T1000 (cell line): ENCODE measurements at regions not wholly inside any gene's neighbourhood (a gene's known extent, or its start where the extent isn't known, plus 50 kb on each side); places are given as distances from the start of the nearest gene placed in this dataset.
"Not testable (repeated sequence)": the region's sequence is repeated elsewhere in the genome, so short reads cannot be mapped to it uniquely, and the experiment has no call there.

Experiments used
- DNase-seq: peaks from one replicate; lab custom pipeline; 2025; ENCODE audit warnings: mixed read lengths; lab: John Stamatoyannopoulos, UW

DNA sequence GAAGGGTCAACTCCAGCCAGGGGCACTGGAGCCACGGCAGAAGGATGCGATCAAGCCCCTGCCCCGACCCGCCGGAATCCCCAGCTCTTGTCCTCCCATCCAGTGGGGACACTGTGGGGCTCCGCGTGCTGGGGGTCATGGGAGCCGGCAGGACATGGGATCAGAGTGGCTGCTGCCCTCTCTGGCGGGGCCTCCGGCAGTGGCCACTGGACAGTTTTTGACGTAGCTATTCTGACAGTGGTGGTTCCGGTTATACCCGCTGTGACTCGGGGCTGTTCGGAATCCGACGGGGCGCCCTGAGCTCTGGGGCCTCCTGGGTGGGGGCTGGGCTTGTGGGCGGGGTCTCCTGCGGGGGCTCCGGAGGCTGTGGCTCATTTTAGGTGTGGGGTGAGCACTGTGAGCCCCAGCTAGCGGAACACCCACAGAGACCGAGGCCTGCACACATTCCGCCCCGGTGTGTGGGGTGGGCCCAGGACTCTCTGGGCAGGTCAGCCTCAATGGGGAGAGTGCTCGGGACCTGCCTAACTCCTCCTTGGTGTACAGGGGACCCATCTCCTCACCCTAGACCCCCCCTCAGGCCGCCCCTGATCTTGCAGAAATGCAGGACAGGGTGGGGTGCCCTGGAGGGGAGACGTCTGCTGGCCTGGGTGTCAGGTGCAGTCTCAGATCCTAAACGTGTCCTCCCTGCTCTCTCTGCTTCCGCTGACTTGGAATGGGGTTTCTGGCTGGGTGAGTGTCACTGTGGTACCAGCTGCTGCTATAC, 374.2 kb downstream of the TMEM121 start:
- no peak for DNase-seq

DNA sequence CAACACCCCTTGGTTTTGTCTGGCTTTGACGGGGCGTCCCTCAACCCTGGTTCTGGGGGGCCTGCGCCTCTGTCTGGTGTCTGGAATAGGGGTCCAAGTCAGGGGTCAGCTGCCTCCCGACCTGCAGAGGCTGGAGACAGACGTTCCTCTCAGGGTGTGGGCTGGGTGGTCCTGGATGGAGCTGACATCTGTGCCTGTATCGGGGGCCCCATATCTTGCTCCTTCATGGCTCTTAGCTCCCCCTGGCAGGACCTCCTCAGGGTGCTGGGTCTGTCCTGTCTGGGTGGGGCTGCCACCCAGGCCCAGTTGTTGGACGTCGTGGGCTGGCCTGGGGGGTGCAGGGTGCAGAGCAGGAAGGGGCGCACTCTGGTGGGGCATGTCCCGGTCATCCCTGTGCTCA, 374.8 kb downstream of the TMEM121 start:
- DNase-seq, result no peak

DNA sequence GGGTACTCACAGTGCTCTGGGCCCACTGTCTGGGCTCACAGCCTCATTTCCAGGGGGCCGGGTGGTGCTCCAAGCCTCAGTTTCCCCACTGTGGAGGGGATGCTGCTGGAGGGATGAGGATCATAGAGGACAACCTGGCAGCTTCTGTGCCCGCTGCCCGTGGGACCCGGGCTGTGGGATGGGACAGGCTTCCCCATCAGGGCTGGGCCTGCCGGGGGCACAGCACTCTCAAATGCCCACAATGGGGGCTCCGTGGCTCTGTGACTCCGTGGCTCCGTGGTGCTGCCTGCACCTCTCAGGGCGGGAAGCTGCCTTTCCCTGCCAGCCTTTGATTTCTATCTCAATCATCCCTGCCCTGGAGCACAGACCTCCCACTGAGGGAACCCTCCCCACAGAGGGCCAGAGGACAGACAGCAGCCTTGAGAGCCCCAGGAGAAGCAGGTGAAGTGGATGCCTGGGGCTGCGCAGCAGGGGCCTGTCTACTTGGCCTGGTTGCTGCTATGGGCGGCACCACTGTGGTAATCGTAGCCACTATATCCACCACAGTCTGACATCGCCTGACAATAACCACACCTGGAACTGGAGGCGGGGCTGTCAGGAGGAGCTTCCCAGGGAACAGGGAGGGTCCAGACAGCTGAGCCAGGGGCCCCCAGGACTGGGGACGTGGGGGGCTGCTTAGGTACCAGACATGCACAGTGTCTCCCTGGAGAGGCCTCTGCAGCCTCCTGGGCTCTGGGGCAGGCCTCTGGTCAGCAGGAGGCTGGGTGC, 375.9 kb downstream of the TMEM121 start:
- no peak for DNase-seq

DNA sequence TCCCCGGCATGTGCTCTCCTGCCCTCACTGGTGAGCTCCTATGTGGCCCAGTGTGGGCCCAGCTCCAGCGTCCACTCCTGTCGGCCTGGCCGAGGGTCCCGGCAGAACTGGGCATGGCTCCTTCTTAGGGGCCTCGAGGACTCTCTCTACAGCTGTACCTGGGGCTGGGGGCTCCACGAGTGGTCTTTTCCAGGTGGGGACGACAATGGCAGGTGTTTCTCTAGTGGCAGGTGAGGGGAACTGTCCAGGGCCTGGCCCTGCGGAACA, 376.4 kb downstream of the TMEM121 start:
- DNase-seq, result not testable (repeated sequence)

DNA sequence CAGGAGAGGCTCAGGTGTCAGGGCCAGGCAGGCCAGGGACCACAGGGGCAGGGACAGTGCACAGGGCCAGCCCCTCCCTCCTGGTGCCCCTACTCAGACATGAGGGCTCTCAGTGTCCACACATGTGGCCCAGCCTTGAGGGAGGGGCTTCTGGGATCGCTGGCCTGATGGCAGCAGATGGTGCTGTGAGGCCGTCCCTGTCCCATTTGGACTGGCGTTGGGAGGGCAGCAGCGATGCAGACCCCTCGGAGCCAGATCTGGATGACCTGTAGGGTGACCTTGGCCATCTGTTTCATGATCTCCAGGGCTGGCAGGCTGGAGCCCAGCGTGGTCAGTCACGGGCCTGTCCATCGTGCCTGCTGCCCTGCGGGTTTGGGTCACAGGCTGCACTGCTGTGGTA, 377.6 kb downstream of the TMEM121 start:
- no peak for DNase-seq

DNA sequence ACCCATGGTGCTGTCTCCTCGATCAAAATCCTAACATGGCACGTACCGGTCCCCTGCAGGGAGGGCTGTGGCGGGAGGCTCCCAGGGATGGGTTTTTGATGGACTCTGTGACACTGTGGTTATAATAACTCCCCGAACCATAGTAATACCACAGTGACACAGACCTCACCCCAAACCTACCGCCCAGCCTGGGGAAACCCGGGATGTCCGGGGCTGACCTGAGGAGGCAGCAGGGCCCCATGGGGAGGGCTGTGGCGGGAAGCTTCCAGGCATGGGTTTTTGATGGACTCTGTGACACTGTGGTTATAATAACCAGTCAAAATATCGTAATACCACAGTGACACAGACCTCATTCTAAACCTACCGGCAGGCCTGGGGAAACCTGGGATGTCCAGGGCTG, 378.0 kb downstream of the TMEM121 start:
- DNase-seq, result no peak

DNA sequence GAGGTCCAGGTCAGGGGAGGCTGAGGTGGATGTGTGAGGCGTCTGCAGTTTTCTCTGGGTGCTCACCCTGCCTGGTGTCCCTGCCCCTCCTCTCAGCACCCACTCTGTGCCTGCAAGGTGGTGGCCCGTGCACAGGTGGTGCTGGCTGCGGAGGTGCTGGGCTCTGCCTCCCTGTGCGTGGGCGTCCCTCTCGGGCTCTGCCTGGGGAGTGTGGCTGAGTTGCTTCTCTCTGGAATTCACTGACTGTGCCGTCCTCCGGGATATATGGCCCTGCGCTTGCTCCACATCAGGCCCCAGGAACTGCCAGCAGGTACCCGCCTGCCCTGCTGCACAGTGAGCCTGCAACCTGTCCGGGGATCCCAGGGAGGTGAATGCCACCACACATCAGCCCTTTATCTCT, 379.1 kb downstream of the TMEM121 start:
- DNase-seq, result no peak

DNA sequence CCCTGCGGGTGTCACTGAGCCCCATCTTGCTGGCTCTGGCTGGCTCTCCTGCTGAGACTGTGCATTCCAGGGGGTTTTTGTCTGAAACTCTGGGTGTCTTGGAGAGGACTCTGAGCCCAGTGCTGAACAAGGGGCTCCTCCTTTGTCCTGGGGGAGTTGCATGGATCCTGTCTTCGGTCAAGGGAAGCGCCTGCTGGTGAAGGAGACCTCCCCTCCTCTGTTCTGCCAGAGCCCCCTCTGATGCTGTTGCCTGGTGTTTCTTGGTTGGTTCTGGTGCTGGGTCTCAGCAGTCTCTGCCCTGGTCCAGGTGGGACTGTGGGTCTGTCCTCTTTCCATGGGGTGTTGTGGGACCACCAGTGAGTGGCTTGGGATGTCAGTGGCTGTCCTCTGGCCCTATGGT, 380.9 kb downstream of the TMEM121 start:
- DNase-seq, result no peak

DNA sequence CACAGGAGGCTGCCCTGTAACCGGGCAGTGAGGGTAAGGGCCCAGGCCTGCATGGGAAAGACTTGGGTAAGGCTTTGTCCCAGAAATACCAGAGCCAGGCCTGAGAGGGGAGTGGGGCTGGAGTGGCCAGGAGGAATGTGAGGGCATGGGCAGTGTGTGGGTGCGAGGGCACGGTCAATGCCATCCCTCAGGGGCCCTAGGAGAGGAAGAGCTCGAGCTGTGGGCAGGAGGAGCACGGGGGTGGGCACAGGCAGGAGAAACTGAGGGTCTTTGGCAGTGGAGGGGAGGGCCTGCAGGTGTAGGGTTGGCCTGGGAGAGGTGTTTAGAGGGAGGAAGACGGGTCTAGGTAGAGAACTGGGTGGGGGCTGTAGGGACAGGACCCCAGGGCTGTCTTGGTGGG, 381.6 kb downstream of the TMEM121 start:
- DNase-seq, result no peak

DNA sequence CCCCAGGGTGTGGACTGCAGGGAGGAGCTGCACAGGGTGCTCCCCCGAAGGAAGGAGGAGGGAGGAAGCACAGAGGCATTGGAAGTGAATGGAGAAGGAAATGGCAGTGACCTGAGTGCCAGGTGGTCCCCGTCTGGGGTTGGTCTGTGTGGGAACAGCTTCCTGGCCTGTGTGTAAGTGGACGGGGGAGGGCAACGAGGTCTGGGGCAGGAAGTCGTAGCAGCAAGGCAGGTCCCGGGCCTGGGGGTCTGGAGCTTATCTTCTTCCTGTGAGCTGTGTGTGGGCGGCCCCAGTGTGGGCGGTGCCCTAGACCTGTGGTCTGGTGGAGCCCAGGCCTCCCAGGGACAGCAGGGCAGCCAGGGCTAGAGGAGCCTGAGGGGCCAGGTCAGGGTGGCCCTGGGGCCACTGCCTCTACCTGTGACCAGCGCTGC, 382.1 kb downstream of the TMEM121 start:
- no peak for DNase-seq

DNA sequence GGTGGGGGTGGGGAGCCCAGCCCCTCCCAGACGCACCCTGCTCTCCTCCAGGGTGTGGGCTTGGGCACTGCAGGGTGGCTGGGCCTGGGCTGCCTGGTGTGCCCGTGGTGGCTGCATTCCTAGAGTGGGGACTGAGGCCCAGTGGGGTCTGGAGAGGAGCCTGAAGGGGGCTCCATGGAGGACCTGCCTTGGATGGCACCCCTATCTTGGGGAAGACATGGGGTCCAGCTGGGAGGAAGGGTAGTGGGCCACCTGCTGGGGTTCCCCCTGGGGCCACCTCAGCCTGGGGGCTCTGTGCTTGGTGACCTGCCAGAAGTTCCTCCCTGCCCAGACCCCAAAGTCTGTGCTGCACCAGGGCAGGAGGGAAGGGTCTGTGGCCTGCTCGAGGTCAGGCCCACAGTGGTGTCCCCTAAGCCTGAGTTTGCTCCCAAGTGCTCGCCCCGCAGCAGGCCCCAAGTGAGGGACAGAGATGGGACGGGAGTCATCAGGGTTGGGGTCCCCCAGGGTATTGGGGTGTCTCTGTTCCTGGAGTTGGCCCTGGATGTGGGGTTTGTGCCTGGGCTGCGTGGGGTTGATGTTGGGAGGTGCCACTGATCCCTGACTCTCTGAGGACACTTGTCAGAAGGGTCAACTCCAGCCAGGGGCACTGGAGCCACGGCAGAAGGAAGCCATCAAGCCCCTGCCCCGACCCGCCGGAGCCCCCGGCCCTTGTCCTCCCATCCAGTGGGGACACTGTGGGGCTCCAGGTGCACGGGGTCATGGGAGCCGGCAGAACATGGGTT, 382.9 kb downstream of the TMEM121 start:
- no peak for DNase-seq

DNA sequence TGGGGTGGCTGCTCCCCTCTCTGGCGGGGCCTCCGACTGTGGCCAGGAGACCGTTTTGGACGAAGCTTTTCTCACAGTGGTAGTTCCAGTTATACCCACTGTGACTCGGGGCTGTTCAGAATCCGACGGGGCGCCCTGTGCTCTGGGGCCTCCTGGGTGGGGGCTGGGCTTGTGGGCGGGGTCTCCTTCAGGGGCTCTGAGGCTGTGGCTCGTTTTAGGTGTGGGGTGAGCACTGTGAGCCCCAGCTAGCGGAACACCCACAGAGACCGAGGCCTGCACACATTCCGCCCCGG, 383.4 kb downstream of the TMEM121 start:
- not testable (repeated sequence) for DNase-seq

DNA sequence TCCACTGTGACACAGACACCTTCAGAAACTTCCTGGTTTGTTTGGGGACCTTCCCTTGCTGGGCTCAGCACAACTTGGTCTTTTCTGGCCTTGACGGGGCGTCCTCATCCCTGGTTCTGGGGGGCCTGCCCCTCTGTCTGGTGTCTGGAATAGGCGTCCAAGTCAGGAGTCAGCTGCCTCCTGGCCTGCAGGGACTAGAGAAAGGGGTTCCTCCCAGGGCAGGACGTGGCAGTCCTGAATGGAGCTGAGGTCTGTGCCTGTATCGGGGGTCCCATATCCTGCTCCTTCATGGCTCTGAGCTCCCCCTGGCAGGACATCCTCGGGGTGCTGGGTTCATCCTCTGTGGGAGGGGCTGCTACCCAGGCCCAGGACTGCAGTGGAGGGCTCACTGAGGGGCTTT, 384.0 kb downstream of the TMEM121 start:
- DNase-seq, result no peak

DNA sequence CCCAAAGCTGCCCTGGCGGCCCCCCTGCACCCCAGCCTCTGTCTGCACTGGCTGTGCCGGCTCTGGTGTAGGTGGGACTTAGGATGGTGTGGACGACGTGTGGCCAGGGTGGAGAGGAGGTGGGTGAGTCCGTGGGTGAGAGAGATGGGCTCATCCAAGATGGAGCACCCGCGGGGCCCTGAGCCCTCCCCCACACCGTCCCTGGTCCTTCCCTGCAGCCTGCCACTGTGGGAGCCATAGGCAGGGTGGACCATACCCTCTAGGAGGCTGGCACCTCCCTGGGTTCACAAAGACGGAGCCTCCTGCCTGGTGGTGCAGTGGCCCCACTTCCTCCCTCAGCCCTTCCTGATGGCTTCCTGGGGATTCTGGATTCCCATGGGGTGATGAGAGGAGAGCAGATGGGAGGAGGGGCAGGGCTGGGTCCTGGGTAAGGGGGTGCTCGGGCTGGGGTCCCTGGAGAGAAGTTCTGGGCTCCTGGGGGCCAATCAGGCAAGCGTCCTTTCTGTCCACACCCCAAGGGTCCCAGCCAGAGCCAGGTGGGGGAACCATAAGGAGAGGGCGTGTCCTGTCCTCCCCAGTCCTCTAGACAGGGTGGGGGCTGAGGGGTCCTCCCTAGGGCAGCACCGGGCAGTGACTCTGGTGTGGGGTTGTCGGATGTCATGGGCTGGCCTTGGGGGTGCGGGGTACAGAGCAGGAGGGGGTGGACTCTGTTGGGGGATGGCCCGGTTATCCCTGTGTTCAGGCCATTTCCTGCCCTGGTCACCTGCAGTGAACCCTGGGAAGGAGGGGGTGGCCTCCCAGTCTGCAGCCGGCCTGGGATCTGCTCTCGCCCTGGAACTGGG, 384.8 kb downstream of the TMEM121 start:
- DNase-seq, result no peak

DNA sequence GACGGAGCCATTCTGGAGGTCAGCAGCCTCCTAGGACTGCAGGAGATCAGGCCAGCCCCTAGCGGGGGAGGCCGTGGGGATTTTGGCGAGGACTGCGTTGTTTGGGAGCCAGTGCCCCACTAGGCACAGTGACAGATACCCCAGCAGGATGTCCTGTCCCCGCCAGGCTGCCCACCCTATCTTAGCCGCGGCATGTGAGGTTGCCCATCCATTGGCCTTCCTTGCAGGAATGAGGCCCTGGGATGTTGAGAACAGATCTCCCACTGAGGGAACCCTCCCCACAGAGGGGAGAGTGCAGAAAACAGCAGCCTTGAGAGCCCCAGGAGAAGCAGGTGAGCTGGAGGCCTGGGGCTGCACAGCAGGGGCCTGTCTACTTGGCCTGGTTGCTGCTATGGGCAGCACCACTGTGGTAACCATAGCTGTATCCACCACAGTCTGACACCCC, 385.5 kb downstream of the TMEM121 start:
- not testable (repeated sequence) for DNase-seq

DNA sequence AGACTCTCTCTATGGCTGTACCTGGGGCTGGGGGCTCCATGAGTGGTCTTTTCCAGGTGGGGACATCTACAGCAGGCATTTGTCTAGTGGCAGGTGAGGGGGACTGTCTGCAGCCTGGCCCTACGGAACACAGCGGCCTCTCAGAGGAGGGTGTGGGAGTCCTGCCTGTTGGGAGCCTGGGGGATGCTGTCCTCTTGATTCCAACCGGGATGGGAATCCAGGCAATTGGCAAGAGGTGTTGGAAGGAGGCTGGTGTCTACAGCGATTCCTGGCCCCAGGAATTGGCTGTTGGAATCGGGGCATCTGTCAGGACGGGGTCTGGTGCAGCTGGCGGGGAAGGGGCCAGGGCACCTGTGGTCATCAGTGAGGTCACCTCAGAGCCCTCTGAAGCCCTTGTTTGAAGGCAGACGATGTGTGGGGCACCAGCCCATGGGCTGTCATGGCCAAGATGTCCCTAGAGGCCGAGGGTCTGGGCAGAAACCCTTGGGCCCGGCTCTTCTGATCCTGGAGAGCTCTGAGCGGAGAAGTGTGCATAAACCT, 386.3 kb downstream of the TMEM121 start:
- no peak for DNase-seq

DNA sequence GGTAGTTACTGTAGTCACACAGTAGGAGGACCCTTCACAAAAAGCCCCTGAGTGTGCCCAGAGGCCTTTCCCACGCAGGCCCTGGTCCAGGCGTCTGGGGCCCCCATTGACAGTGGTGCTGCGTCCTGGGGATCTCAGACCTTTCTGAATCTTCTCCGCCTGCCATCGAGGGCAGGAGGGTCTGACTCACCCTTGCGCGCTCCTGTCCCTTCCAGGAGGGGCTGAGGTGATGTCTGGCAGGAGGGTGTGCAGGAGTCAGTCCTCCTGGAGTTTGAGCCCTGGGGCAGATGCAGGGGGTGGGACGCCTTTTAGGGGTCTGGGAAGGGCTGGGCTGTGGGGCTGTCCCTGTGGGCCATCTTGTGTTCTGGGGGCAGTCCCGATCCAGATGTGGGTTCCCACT, 386.8 kb downstream of the TMEM121 start:
- DNase-seq, result no peak

DNA sequence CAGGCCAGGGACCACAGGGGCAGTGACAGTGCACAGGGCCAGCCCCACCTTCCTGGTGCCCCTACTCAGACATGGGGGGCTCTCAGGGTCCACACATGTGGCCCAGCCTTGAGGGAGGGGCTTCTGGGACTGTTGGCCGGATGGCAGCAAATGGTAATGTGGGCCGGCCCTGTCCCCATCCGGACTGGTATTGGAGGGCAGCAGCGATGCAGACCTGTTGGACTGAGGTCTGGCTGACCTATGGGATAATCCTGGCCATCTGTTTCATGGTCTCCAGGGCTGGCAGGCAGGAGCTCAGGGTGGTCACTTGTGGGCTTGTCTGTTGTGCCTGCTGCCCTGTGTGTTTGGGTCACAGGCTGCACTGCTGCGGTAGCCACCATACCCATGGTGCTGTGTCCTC, 387.5 kb downstream of the TMEM121 start:
- DNase-seq, result no peak

DNA sequence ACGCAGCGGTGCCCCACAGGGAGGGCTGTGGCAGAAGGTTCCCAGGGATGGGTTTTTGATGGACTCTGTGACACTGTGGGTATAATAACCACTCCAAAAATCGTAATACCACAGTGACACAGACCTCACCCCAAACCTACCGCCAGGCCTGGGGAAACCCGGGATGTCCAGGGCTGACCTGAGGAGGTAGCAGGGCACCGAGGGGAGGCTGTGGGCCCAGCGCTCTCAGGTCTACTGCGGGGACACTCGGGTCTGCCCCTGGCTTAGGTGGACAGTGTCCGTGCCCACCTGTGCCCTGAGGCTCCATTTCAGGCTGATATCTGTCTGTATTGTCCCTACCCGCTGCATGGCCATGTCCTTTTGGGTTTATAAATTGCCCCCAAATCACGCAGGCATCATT, 387.9 kb downstream of the TMEM121 start:
- DNase-seq, result not testable (repeated sequence)

DNA sequence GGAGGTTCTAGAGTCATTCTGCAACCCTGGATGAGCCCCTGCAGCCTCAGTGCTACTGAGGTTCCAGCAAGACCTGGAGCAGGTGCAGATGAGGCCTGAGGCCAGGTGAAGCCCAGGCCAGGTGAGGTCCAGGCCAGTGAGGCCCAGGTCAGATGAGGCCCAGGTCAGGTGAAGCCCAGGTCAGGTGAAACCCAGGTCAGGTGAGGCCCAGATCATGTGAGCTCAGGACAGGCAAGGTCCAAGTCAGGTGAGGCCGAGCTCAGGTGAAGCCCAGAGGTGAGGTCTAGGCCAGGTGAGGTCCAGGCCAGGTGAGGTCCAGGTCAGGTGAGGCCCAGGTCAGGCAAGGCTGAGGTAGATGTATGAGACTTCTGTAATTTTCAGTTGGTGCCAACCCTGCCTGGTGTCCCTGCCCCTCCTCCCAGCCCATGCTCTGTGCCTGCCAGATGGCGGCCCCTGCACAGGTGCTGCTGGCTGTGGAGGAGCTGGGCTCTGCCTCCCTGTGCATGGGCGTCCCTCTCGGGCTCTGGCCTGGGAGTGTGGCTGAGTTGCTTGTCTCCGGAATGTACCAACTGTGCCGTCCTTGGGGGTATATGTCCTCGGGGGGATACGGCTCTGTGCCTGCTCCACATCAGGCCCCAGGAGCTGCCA, 388.5 kb downstream of the TMEM121 start:
- DNase-seq, result no peak

DNA sequence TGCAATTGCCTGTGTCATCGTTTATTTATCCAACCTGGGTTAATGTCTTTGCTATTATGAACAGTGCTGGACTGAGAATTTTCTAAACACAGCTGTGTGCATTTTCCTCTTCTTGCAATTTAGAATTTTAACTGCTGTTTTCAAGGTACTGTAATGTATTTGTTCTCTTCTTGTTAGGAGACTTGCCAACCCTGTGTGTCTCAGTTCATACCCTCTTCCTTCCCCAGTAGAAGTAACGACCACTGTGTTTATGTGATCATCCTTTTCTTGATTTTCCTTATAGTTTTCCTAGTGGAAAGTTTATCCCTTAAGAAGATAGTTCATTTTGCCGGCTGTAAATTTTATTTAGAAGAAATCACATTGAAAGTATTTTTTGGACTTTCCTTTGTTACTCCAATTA, 389.2 kb downstream of the TMEM121 start:
- not testable (repeated sequence) for DNase-seq
